Endothelial cell of umbilical vein (primary cell): ENCODE measurements at regions not wholly inside any gene's neighbourhood (a gene's known extent, or its start where the extent isn't known, plus 50 kb on each side); places are given as distances from the start of the nearest gene placed in this dataset.

Source experiments
- BruUV-seq: library from RNA; stranded (reverse); fragments of 400-500 nt; replicated peaks from 2 replicates; lab custom pipeline; 2021; lab: Mats Ljungman, UMichigan
- CTCF ChIA-PET: fragments of 300-600, 350-600 bp; sonication (Branson Sonifier 250); formaldehyde crosslinking; loops from one replicate; lab custom pipeline; 2021; ENCODE audit warnings: antibody characterized with exemption, inconsistent platforms; lab: Charles Lee
- POLR2A ChIA-PET: fragments of 300-600, 350-600 bp; sonication (Branson Sonifier 250); formaldehyde crosslinking; loops from one replicate; lab custom pipeline; 2021; ENCODE audit warnings: antibody characterized with exemption, inconsistent platforms; lab: Charles Lee
- DNase-seq: peaks from one replicate; pipeline ENCODE4 v3.0.0-alpha.2; 2011; ENCODE audit warnings: low read depth, low spot score
- FAIRE-seq: peaks from 2 replicates; lab custom pipeline; 2011; peaks lifted over from hg19 to GRCh38; lab: Jason Lieb, UNC
- H2AFZ ChIP-seq: 2 replicates; pipeline ENCODE4 v1.6.0; 2012; ENCODE audit warnings: low read depth, low read length, control low read depth, inconsistent platforms
- H3K27ac ChIP-seq: 2 replicates; pipeline ENCODE4 v1.5.1; 2011; ENCODE audit warnings: low read depth, mild to moderate bottlenecking, control low read depth, low read length, moderate library complexity; ENCODE audit not compliant: insufficient read depth
- H3K27me3 ChIP-seq, 2 experiments: 2 replicates each; pipeline versions ENCODE4 v1.6.0 to v1.6.1; 2011; ENCODE audit warnings: low read length in 2 of 2, mixed read lengths in 1 of 2; ENCODE audit not compliant: control insufficient read depth in 2 of 2, insufficient read depth in 2 of 2
- H3K36me3 ChIP-seq, 2 experiments: 2 replicates in 1 of 2; 3 replicates in 1 of 2; pipeline ENCODE4 v1.5.1; 2011; ENCODE audit warnings: low read length in 2 of 2, mild to moderate bottlenecking in 1 of 2, moderate library complexity in 1 of 2; ENCODE audit not compliant: control insufficient read depth in 2 of 2, insufficient read depth in 2 of 2; ENCODE audit errors: extremely low read depth in 1 of 2
- H3K4me1 ChIP-seq: 3 replicates; pipeline ENCODE4 v1.5.1; 2011; ENCODE audit warnings: mild to moderate bottlenecking, low read length; ENCODE audit not compliant: control insufficient read depth, insufficient read depth; ENCODE audit errors: extremely low read depth
- H3K4me2 ChIP-seq: 2 replicates; pipeline ENCODE4 v1.6.1; 2011; ENCODE audit warnings: low read length, control low read depth, mixed read lengths; ENCODE audit not compliant: insufficient read depth
- H3K4me3 ChIP-seq, 3 experiments: fragments of 200-600 bp in 1 of 3; sonication (generic), shearing (Covaris generic) in 1 of 3; replicated peaks in 1 of 3; 2 replicates each; pipeline ENCODE4 v1.5.1; 2011 to 2016; ENCODE audit warnings: control low read depth in 3 of 3, low read length in 3 of 3, mild to moderate bottlenecking in 2 of 3, inconsistent platforms in 1 of 3, low read depth in 1 of 3, moderate library complexity in 1 of 3; ENCODE audit not compliant: insufficient read depth in 1 of 3
- H3K79me2 ChIP-seq: 2 replicates; pipeline ENCODE4 v1.6.0; 2012; ENCODE audit warnings: low read length, inconsistent platforms; ENCODE audit not compliant: control insufficient read depth, insufficient read depth
- H3K9ac ChIP-seq: replicated peaks from 2 replicates; pipeline ENCODE3; 2011; ENCODE audit warnings: low read length, control low read depth; ENCODE audit not compliant: insufficient read depth; ENCODE audit errors: extremely low read depth
- H3K9me1 ChIP-seq: replicated peaks from 3 replicates; pipeline ENCODE4 v1.6.0; 2011; ENCODE audit warnings: mild to moderate bottlenecking, low read length; ENCODE audit not compliant: control insufficient read depth, insufficient read depth; ENCODE audit errors: extremely low read depth
- H3K9me3 ChIP-seq: replicated peaks from 2 replicates; pipeline ENCODE4 v1.5.1; 2012; ENCODE audit warnings: low read length, inconsistent platforms; ENCODE audit not compliant: control insufficient read depth, insufficient read depth
- H4K20me1 ChIP-seq: replicated peaks from 2 replicates; pipeline ENCODE3; 2011; ENCODE audit warnings: mild to moderate bottlenecking, low read length; ENCODE audit not compliant: control insufficient read depth, insufficient read depth; ENCODE audit errors: extremely low read depth
- EZH2 ChIP-seq: IDR thresholded peaks from 2 replicates; pipeline ENCODE4 v1.6.1; 2012; ENCODE audit warnings: borderline replicate concordance, low read depth, mild to moderate bottlenecking, moderate library complexity, low read length, inconsistent platforms; ENCODE audit not compliant: severe bottlenecking
- FOS ChIP-seq: IDR thresholded peaks from 2 replicates; pipeline ENCODE4 v1.6.1; 2011; ENCODE audit warnings: mild to moderate bottlenecking, low read length, moderate library complexity, borderline replicate concordance; ENCODE audit not compliant: insufficient read depth
- GATA2 ChIP-seq: IDR thresholded peaks from 2 replicates; pipeline ENCODE4 v1.7.0; 2011; ENCODE audit warnings: low read depth, mild to moderate bottlenecking, moderate library complexity, mixed read lengths, low read length; ENCODE audit not compliant: insufficient read length, insufficient read depth
- JUN ChIP-seq: IDR thresholded peaks from 2 replicates; pipeline ENCODE4 v1.6.1; 2011; ENCODE audit warnings: borderline replicate concordance, low read depth; ENCODE audit not compliant: insufficient read length, insufficient read depth
- MYC ChIP-seq: IDR thresholded peaks from one replicate; pipeline ENCODE4 v1.6.1; 2011; ENCODE audit warnings: mild to moderate bottlenecking, low read depth, low read length
- POLR2A ChIP-seq: IDR thresholded peaks from 2 replicates; pipeline ENCODE4 v1.6.1; 2012; ENCODE audit warnings: low read depth, mild to moderate bottlenecking, control low read depth, low read length
- POLR2AphosphoS5 ChIP-seq: IDR thresholded peaks from 2 replicates; pipeline ENCODE4 v1.6.1; 2012; ENCODE audit warnings: low read depth, mild to moderate bottlenecking, control low read depth, low read length, moderate library complexity; ENCODE audit not compliant: insufficient read depth
- dilution Hi-C: fragments of 300-500 bp; cut with MboI; formaldehyde crosslinking; loops from one replicate; pipeline ENCODE4 v1.15.0; 2019; ENCODE audit warnings: low sequenced_read_pairs; ENCODE audit not compliant: extremely low pct_ligation_motif_present
- intact Hi-C: fragments of 100-400 bp; cut with micrococcal nuclease; formaldehyde crosslinking; loops from one replicate; pipeline ENCODE4 v1.10.0; 2022
- TF ChIP-seq, protein P1 (sequence below), 2 donors: IDR thresholded peaks; 1 replicate in 1 of 2; 2 replicates in 1 of 2; pipeline ENCODE4 v1.5.1; 2011; ENCODE audit warnings: low read length in 2 of 2, mild to moderate bottlenecking in 2 of 2, moderate library complexity in 2 of 2, control low read depth in 1 of 2, inconsistent platforms in 1 of 2, low read depth in 1 of 2; ENCODE audit not compliant: insufficient read depth in 1 of 2; ENCODE audit errors: extremely low read depth in 1 of 2
- TF ChIP-seq, protein P2 (sequence below): IDR thresholded peaks from 2 replicates; pipeline ENCODE4 v1.6.1; 2011; ENCODE audit not compliant: insufficient read depth, insufficient read length

DNA sequence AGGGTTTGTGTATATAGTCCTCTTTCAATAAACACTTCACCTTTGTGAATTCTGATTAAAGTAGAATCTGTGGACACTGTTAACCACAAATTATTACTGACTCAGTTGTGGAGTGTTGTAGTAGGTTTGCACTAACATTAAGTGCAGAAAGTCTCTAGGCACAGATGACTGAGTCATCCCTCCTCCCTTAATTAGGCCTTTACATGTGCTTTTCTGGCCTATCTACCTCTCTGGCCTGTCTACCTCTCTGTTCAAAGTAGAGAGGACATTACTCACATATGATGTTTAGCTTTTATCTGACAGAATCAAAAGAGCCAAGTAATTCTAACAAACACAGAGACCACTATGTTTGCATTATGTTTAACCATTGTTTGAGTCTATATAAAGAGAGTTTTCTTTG lies 783.0 kb downstream of the TENT5A start:
- CTCF ChIA-PET, result interaction anchor here (1.0 kb wide), 1 partner anchor 230 kb away, joined by 3 read pairs; no protein-coding TSS in a partner anchor
- BruUV-seq, result no TSS peak

More for the DNA sequence above, 783.0 kb downstream of the TENT5A start:
- FAIRE-seq (no peak), DNase-seq (no peak)
- TF ChIP-seq POLR2A, result no peak
- no peak for TF ChIP-seq POLR2AphosphoS5
- no peak for TF ChIP-seq FOS
- TF ChIP-seq, protein P1, sequence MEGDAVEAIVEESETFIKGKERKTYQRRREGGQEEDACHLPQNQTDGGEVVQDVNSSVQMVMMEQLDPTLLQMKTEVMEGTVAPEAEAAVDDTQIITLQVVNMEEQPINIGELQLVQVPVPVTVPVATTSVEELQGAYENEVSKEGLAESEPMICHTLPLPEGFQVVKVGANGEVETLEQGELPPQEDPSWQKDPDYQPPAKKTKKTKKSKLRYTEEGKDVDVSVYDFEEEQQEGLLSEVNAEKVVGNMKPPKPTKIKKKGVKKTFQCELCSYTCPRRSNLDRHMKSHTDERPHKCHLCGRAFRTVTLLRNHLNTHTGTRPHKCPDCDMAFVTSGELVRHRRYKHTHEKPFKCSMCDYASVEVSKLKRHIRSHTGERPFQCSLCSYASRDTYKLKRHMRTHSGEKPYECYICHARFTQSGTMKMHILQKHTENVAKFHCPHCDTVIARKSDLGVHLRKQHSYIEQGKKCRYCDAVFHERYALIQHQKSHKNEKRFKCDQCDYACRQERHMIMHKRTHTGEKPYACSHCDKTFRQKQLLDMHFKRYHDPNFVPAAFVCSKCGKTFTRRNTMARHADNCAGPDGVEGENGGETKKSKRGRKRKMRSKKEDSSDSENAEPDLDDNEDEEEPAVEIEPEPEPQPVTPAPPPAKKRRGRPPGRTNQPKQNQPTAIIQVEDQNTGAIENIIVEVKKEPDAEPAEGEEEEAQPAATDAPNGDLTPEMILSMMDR (IDR thresholded peaks at IDR 0.05; ENCODE audit: extremely low read depth in 1 of 2, insufficient read depth in 1 of 2, low read depth in 1 of 2, low read length in 2 of 2), result no peak
- no peak for TF ChIP-seq JUN
- TF ChIP-seq MYC, result no peak
- no peak for TF ChIP-seq EZH2
- no peak for TF ChIP-seq GATA2
- TF ChIP-seq, protein P2, sequence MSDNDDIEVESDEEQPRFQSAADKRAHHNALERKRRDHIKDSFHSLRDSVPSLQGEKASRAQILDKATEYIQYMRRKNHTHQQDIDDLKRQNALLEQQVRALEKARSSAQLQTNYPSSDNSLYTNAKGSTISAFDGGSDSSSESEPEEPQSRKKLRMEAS, result no peak
- POLR2A ChIA-PET, result no interaction called here
- Histone ChIP-seq H2AFZ (no peak overlapping the region), H3K9me1 (no peaks in the 10 kb centered on the region), H3K27me3 (no peaks in the 10 kb centered on the region), H3K4me1 (no peaks in the 10 kb centered on the region), H3K9me3 (no peaks in the 10 kb centered on the region), H4K20me1 (no peaks in the 10 kb centered on the region), H3K4me2 (no peak overlapping the region), H3K79me2 (no peaks in the 10 kb centered on the region), H3K4me3 (no peak overlapping the region), H3K36me3 (no peaks in the 10 kb centered on the region), H3K9ac (no peak overlapping the region), H3K27ac (no peak overlapping the region)
- dilution Hi-C loops, result no loop called here
- intact Hi-C loops, result no loop called here
